SU-DHL-6 (cell line): ENCODE measurements at regions not wholly inside any gene's neighbourhood (a gene's known extent, or its start where the extent isn't known, plus 50 kb on each side); places are given as distances from the start of the nearest gene placed in this dataset.

Source experiments
- H2AFZ ChIP-seq: fragments of 200-600 bp; sonication (generic); 2 replicates; pipeline ENCODE4 v1.6.1; 2014; ENCODE audit warnings: low read depth, mild to moderate bottlenecking, moderate library complexity, mixed read lengths, antibody characterized with exemption, low read length; ENCODE audit not compliant: severe bottlenecking
- H3F3A ChIP-seq: fragments of 200-600 bp; shearing (Covaris generic); 2 replicates; pipeline ENCODE4 v1.6.0; 2016; ENCODE audit warnings: antibody characterized with exemption, mild to moderate bottlenecking; ENCODE audit not compliant: insufficient read depth
- H3K27ac ChIP-seq: fragments of 200-600 bp; sonication (generic); 2 replicates; pipeline ENCODE4 v1.5.1; 2016; ENCODE audit warnings: low read depth, mild to moderate bottlenecking, low read length, moderate library complexity, mixed read lengths
- H3K27me3 ChIP-seq: fragments of 200-600 bp; sonication (generic), shearing (Covaris generic); 2 replicates; pipeline ENCODE4 v1.6.0; 2014; ENCODE audit warnings: mild to moderate bottlenecking, low read length
- H3K36me3 ChIP-seq: fragments of 200-600 bp; sonication (generic); 2 replicates; pipeline ENCODE4 v1.6.1; 2014; ENCODE audit warnings: mild to moderate bottlenecking, low read length, mixed read lengths
- H3K4me2 ChIP-seq: fragments of 300-600, 200-600 bp; shearing (Covaris generic), sonication (generic); 2 replicates; pipeline ENCODE4 v1.6.0; 2014; ENCODE audit warnings: low read length, low read depth, mild to moderate bottlenecking; ENCODE audit not compliant: poor library complexity, severe bottlenecking
- H3K4me3 ChIP-seq: fragments of 200-600 bp; sonication (generic); 2 replicates; pipeline ENCODE4 v1.5.1; 2014; ENCODE audit warnings: antibody characterized with exemption, low read length, mild to moderate bottlenecking, mixed read lengths; ENCODE audit not compliant: insufficient read depth, poor library complexity, severe bottlenecking
- H3K79me2 ChIP-seq: fragments of 200-600 bp; sonication (generic); 2 replicates; pipeline ENCODE4 v1.6.1; 2014; ENCODE audit warnings: mild to moderate bottlenecking, low read length, moderate library complexity; ENCODE audit not compliant: insufficient read depth
- H3K9ac ChIP-seq: fragments of 200-600 bp; sonication (generic); 2 replicates; pipeline ENCODE4 v1.7.0; 2014; ENCODE audit warnings: mild to moderate bottlenecking, low read length
- H3K9me2 ChIP-seq: fragments of 200-600 bp; sonication (generic); replicated peaks from 2 replicates; pipeline ENCODE4 v1.6.1; 2014; ENCODE audit warnings: low read length; ENCODE audit not compliant: insufficient read depth
- H3K9me3 ChIP-seq: fragments of 200-600 bp; sonication (generic); 2 replicates; pipeline ENCODE4 v1.6.1; 2014; ENCODE audit warnings: low read length, mixed read lengths; ENCODE audit not compliant: insufficient read depth
- H4K20me1 ChIP-seq: fragments of 200-600 bp; sonication (generic); 2 replicates; pipeline ENCODE4 v1.6.1; 2014; ENCODE audit warnings: low read depth, mild to moderate bottlenecking, antibody characterized with exemption, low read length, moderate library complexity, mixed read lengths
- CTCF ChIP-seq: fragments of 200-600 bp; sonication (generic); IDR thresholded peaks from one replicate; pipeline ENCODE4 v1.5.1; 2017; ENCODE audit warnings: antibody characterized with exemption, mild to moderate bottlenecking, low read length, moderate library complexity; ENCODE audit not compliant: insufficient read depth, poor library complexity, severe bottlenecking
- EZH2phosphoT487 ChIP-seq: fragments of 200-600 bp; sonication (generic), shearing (Covaris generic); conservative IDR thresholded peaks from 2 replicates; pipeline ENCODE4 v1.6.1; 2018; ENCODE audit warnings: mild to moderate bottlenecking, antibody characterized with exemption, low read length, moderate library complexity, mixed read lengths

GRCh38 chr7:123285076-123285700, 85.4 kb upstream of the SLC13A1 start:
- H3K4me3 ChIP-seq, result no peak overlapping the region
- no peaks in the 10 kb centered on the region for H3K27me3 ChIP-seq
- no peaks in the 10 kb centered on the region for H4K20me1 ChIP-seq
- H3K27ac ChIP-seq, result no peak overlapping the region
- H3K9ac ChIP-seq, result no peak overlapping the region
- no peak overlapping the region for H3K4me2 ChIP-seq
- TF ChIP-seq CTCF (no peak), EZH2phosphoT487 (no peak)
- no peaks in the 10 kb centered on the region for H3K9me3 ChIP-seq
- no peak overlapping the region for H2AFZ ChIP-seq
- H3K9me2 ChIP-seq, result no peaks in the 10 kb centered on the region
- no peaks in the 10 kb centered on the region for H3K36me3 ChIP-seq
- no peaks in the 10 kb centered on the region for H3F3A ChIP-seq
- H3K79me2 ChIP-seq, result no peaks in the 10 kb centered on the region

- no peak overlapping the region for H3K4me3 ChIP-seq
- TF ChIP-seq EZH2phosphoT487 (no peak), CTCF (no peak)
- no peak overlapping the region for H3K9ac ChIP-seq
- H3K9me3 ChIP-seq, result no peaks in the 10 kb centered on the region
- no peak overlapping the region for H3K4me2 ChIP-seq
- H3K27me3 ChIP-seq, result no peaks in the 10 kb centered on the region
- no peaks in the 10 kb centered on the region for H4K20me1 ChIP-seq
- no peaks in the 10 kb centered on the region for H3K79me2 ChIP-seq
- no peaks in the 10 kb centered on the region for H3F3A ChIP-seq
- no peak overlapping the region for H2AFZ ChIP-seq
- H3K9me2 ChIP-seq, result no peaks in the 10 kb centered on the region
- H3K27ac ChIP-seq, result no peak overlapping the region
- H3K36me3 ChIP-seq, result no peaks in the 10 kb centered on the region
These were observed 83.6 kb upstream of the SLC13A1 start for GRCh38 chr7:123283373-123283772.

GRCh38 chr7:123282181-123282580, 82.4 kb upstream of the SLC13A1 start:
- H3K36me3 ChIP-seq, result no peaks in the 10 kb centered on the region
- no peak overlapping the region for H3K4me2 ChIP-seq
- H2AFZ ChIP-seq, result no peak overlapping the region
- no peaks in the 10 kb centered on the region for H3K79me2 ChIP-seq
- TF ChIP-seq EZH2phosphoT487 (no peak), CTCF (no peak)
- no peaks in the 10 kb centered on the region for H3K9me2 ChIP-seq
- no peaks in the 10 kb centered on the region for H3K9me3 ChIP-seq
- no peaks in the 10 kb centered on the region for H3K27me3 ChIP-seq
- H3K27ac ChIP-seq, result no peak overlapping the region
- H3K4me3 ChIP-seq, result no peak overlapping the region
- H3K9ac ChIP-seq, result no peak overlapping the region
- H4K20me1 ChIP-seq, result no peaks in the 10 kb centered on the region
- no peaks in the 10 kb centered on the region for H3F3A ChIP-seq
